Karpas-422 (cell line): ENCODE measurements at regions not wholly inside any gene's neighbourhood (a gene's known extent, or its start where the extent isn't known, plus 50 kb on each side); places are given as distances from the start of the nearest gene placed in this dataset.

ENCODE experiments used
- DNase-seq: peaks from one replicate; pipeline ENCODE4 v3.0.0-alpha.2; 2015
- H2AFZ ChIP-seq: fragments of 200-600 bp; sonication (generic); 2 replicates; pipeline ENCODE4 v1.6.1; 2014; ENCODE audit warnings: antibody characterized with exemption, low read length, mixed read lengths
- H3K27ac ChIP-seq: fragments of 200-600 bp; sonication (generic); 2 replicates; pipeline ENCODE4 v1.5.1; 2014; ENCODE audit warnings: mild to moderate bottlenecking, low read length, moderate library complexity
- H3K27me3 ChIP-seq: fragments of 200-600 bp; sonication (generic); 2 replicates; pipeline ENCODE4 v1.6.1; 2014; ENCODE audit warnings: low read length, mixed read lengths
- H3K36me3 ChIP-seq: fragments of 200-600 bp; sonication (generic); 2 replicates; pipeline ENCODE4 v1.6.1; 2014; ENCODE audit warnings: low read length, mixed read lengths; ENCODE audit not compliant: insufficient read depth
- H3K4me1 ChIP-seq: fragments of 200-600 bp; sonication (generic); 2 replicates; pipeline ENCODE4 v1.6.1; 2014; ENCODE audit warnings: mild to moderate bottlenecking, low read length, mixed read lengths
- H3K4me2 ChIP-seq: fragments of 200-600 bp; sonication (generic); 2 replicates; pipeline ENCODE4 v1.6.1; 2014; ENCODE audit warnings: low read length, low read depth, mild to moderate bottlenecking; ENCODE audit not compliant: poor library complexity, severe bottlenecking
- H3K4me3 ChIP-seq: fragments of 200-600 bp; sonication (generic); 2 replicates; pipeline ENCODE4 v1.5.1; 2014; ENCODE audit warnings: mild to moderate bottlenecking, antibody characterized with exemption, low read length, mixed read lengths
- H3K79me2 ChIP-seq: fragments of 200-600 bp; sonication (generic); 2 replicates; pipeline ENCODE4 v1.6.1; 2014; ENCODE audit warnings: mild to moderate bottlenecking, low read length, mixed read lengths
- H3K9ac ChIP-seq: fragments of 200-600 bp; sonication (generic); 2 replicates; pipeline ENCODE4 v1.6.0; 2014; ENCODE audit warnings: low read length
- H3K9me2 ChIP-seq: fragments of 200-600 bp; sonication (generic), shearing (Covaris generic); replicated peaks from 2 replicates; pipeline ENCODE4 v1.6.0; 2014; ENCODE audit warnings: mild to moderate bottlenecking, low read length, moderate library complexity; ENCODE audit not compliant: insufficient read depth
- H3K9me3 ChIP-seq: fragments of 300-700, 200-600 bp; sonication (generic); 2 replicates; pipeline ENCODE4 v1.6.1; 2014; ENCODE audit warnings: low read length, mixed read lengths
- H4K20me1 ChIP-seq: fragments of 200-600 bp; sonication (generic); 2 replicates; pipeline ENCODE4 v1.6.1; 2014; ENCODE audit warnings: mild to moderate bottlenecking, antibody characterized with exemption, low read length, low read depth; ENCODE audit not compliant: insufficient read depth

DNA sequence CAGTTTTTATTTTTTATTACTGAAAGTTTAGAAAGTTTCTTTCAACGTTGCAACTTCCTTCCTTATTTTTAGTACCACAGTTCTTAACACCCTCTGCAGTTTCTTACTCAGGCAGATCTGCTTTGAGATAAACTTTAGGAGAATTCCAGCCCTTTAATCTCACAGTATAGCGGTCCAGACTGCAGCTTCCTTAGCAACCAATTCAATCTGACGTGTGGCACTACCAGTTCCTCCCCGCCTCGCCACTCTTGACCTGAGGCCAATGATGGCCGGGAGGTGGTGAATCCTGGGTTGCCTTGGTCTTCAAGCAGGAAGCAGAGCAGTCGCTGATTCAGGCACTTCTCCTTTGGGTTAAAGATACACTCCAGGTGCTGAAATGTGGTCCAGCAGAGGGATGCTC lies 334.3 kb upstream of the TRPC7 start:
- H3K4me2 ChIP-seq: no peak overlapping the region
- H3K27ac ChIP-seq: no peak overlapping the region
- H3K9me2 ChIP-seq: no peaks in the 10 kb centered on the region
- no peaks in the 10 kb centered on the region for H4K20me1 ChIP-seq
- no peak overlapping the region for H3K4me3 ChIP-seq
- H3K9me3 ChIP-seq: no peaks in the 10 kb centered on the region
- no peak overlapping the region for H2AFZ ChIP-seq
- no peaks in the 10 kb centered on the region for H3K4me1 ChIP-seq
- no peaks in the 10 kb centered on the region for H3K27me3 ChIP-seq
- no peaks in the 10 kb centered on the region for H3K36me3 ChIP-seq
- DNase-seq: no peak
- no peaks in the 10 kb centered on the region for H3K79me2 ChIP-seq
- no peak overlapping the region for H3K9ac ChIP-seq

- H3K9me2 ChIP-seq: no peaks in the 10 kb centered on the region
- H3K27me3 ChIP-seq: no peaks in the 10 kb centered on the region
- no peak overlapping the region for H3K9ac ChIP-seq
- DNase-seq: no peak
- H3K9me3 ChIP-seq: no peaks in the 10 kb centered on the region
- H3K79me2 ChIP-seq: no peaks in the 10 kb centered on the region
- H3K36me3 ChIP-seq: no peaks in the 10 kb centered on the region
- H3K4me3 ChIP-seq: no peak overlapping the region
- H4K20me1 ChIP-seq: no peaks in the 10 kb centered on the region
- no peaks in the 10 kb centered on the region for H3K4me1 ChIP-seq
- no peak overlapping the region for H3K4me2 ChIP-seq
- H2AFZ ChIP-seq: no peak overlapping the region
- no peak overlapping the region for H3K27ac ChIP-seq
Measured at GRCh38 chr5:136698970-136699369, 333.6 kb upstream of the TRPC7 start.

- H3K9me3 ChIP-seq: peaks cover 9% of the 10 kb centered on the region; the same call in 1 of the 2 replicates
- no peak overlapping the region for H3K9ac ChIP-seq
- no peak overlapping the region for H3K4me3 ChIP-seq
- no peaks in the 10 kb centered on the region for H3K79me2 ChIP-seq
- no peaks in the 10 kb centered on the region for H4K20me1 ChIP-seq
- H2AFZ ChIP-seq: no peak overlapping the region
- no peak overlapping the region for H3K27ac ChIP-seq
- no peaks in the 10 kb centered on the region for H3K4me1 ChIP-seq
- DNase-seq: no peak
- no peaks in the 10 kb centered on the region for H3K36me3 ChIP-seq
- no peaks in the 10 kb centered on the region for H3K27me3 ChIP-seq
- no peaks in the 10 kb centered on the region for H3K9me2 ChIP-seq
- H3K4me2 ChIP-seq: no peak overlapping the region
Measured at GRCh38 chr5:136694258-136694657, 328.9 kb upstream of the TRPC7 start.

- Histone ChIP-seq H3K4me1 (no peaks in the 10 kb centered on the region), H3K4me2 (no peak overlapping the region), H3K27ac (no peak overlapping the region), H3K27me3 (no peaks in the 10 kb centered on the region), H3K4me3 (no peak overlapping the region), H3K9ac (no peak overlapping the region), H4K20me1 (no peaks in the 10 kb centered on the region), H3K79me2 (no peaks in the 10 kb centered on the region), H3K36me3 (no peaks in the 10 kb centered on the region), H3K9me2 (no peaks in the 10 kb centered on the region), H2AFZ (no peak overlapping the region), H3K9me3 (peaks cover 11% of the 10 kb centered on the region; the same call in 1 of the 2 replicates)
- no peak for DNase-seq
Measured at GRCh38 chr5:136689552-136689951, 324.2 kb upstream of the TRPC7 start.

DNA sequence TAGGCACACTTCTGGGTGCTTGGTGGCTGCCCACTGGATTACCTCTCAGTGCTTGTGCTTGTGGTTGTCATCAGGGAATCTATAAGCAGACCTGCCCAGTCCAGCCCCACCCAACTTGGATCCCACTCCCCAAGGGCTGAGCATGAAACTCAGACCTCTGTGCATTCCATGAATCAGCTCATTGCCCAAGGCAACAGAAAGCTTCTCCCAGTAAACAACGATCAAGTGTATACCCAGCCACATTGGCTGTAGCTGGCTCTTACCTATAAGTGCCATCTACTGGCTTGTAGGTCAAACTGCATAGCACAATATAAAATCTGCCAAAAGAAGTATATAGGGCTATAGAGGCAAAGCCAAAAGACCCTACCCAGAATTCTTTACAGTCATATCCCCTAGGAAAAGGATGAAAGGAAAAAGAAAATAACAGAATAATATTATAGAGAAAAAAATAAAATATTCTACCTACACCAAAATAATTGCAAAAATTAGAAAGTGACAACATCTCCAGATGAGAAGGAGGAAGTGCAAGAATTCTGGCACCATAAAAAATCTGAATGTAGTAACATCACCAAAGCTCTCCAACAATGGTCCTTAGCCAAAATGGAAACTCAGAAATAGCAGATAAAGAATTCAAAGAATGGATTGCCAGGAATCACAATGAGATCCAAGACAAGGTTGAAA lies 321.0 kb upstream of the TRPC7 start:
- H3K9me2 ChIP-seq: no peaks in the 10 kb centered on the region
- H3K4me2 ChIP-seq: no peak overlapping the region
- no peaks in the 10 kb centered on the region for H3K79me2 ChIP-seq
- no peak overlapping the region for H3K9ac ChIP-seq
- H3K36me3 ChIP-seq: no peaks in the 10 kb centered on the region
- H3K4me3 ChIP-seq: no peak overlapping the region
- H3K9me3 ChIP-seq: peaks cover 11% of the 10 kb centered on the region; the same call in 1 of the 2 replicates
- no peaks in the 10 kb centered on the region for H3K4me1 ChIP-seq
- no peaks in the 10 kb centered on the region for H3K27me3 ChIP-seq
- H4K20me1 ChIP-seq: no peaks in the 10 kb centered on the region
- DNase-seq: peak; percentile 65
- no peak overlapping the region for H2AFZ ChIP-seq
- no peak overlapping the region for H3K27ac ChIP-seq

DNA sequence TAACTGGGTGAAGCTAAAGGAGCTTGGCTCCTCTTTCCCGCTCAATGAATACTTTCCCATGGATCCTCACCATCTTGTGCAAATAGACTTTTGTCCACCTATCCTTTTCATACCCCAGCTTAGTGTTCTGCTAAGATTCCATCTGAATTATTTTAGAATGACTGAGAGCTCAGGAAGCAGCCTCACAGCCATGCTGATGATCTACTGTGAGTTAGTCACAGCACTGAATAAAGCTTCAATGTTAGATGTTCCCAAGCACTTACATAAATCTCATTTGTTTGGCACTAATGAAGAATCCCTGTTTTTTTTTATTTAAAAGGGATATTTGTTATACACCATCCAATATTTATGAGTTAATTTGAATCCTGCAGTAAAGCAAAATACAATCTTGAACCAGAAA lies 317.6 kb upstream of the TRPC7 start:
- H4K20me1 ChIP-seq: no peaks in the 10 kb centered on the region
- H2AFZ ChIP-seq: no peak overlapping the region
- no peak overlapping the region for H3K27ac ChIP-seq

GRCh38 chr5:136679233-136679632 lies 313.9 kb upstream of the TRPC7 start:
- Histone ChIP-seq H3K9me2 (no peaks in the 10 kb centered on the region), H3K27me3 (no peaks in the 10 kb centered on the region), H3K4me3 (no peak overlapping the region), H3K27ac (no peak overlapping the region), H3K9me3 (peaks cover 5% of the 10 kb centered on the region), H3K9ac (no peak overlapping the region), H3K4me1 (no peaks in the 10 kb centered on the region), H3K36me3 (no peaks in the 10 kb centered on the region), H3K79me2 (no peaks in the 10 kb centered on the region), H4K20me1 (no peaks in the 10 kb centered on the region), H3K4me2 (no peak overlapping the region), H2AFZ (no peak overlapping the region)
- no peak for DNase-seq

More for the DNA sequence above, 317.6 kb upstream of the TRPC7 start:
- DNase-seq: no peak
- H3K4me2 ChIP-seq: no peak overlapping the region
- H3K4me1 ChIP-seq: no peaks in the 10 kb centered on the region
- no peak overlapping the region for H3K4me3 ChIP-seq
- H3K9me2 ChIP-seq: no peaks in the 10 kb centered on the region
- no peaks in the 10 kb centered on the region for H3K79me2 ChIP-seq
- no peaks in the 10 kb centered on the region for H3K27me3 ChIP-seq
- H3K9ac ChIP-seq: no peak overlapping the region
- peaks cover 5% of the 10 kb centered on the region for H3K9me3 ChIP-seq
- no peaks in the 10 kb centered on the region for H3K36me3 ChIP-seq

- no peak for DNase-seq
- Histone ChIP-seq H3K79me2 (no peaks in the 10 kb centered on the region), H3K4me2 (no peak overlapping the region), H3K4me3 (no peak overlapping the region), H4K20me1 (no peaks in the 10 kb centered on the region), H3K9me2 (no peaks in the 10 kb centered on the region), H3K4me1 (no peaks in the 10 kb centered on the region), H3K9me3 (peaks cover 5% of the 10 kb centered on the region), H3K36me3 (no peaks in the 10 kb centered on the region), H3K9ac (no peak overlapping the region), H3K27ac (no peak overlapping the region), H2AFZ (no peak overlapping the region), H3K27me3 (no peaks in the 10 kb centered on the region)
Measured at GRCh38 chr5:136677217-136677616, 311.9 kb upstream of the TRPC7 start.
